GM13976 (cell line): ENCODE measurements at regions not wholly inside any gene's neighbourhood (a gene's known extent, or its start where the extent isn't known, plus 50 kb on each side); places are given as distances from the start of the nearest gene placed in this dataset.

Source experiments
- DNase-seq: peaks from one replicate; pipeline ENCODE4 v3.0.0; 2012; ENCODE audit warnings: low spot score
- CTCF ChIP-seq: IDR thresholded peaks from 2 replicates; pipeline ENCODE4 v1.5.1; 2012; ENCODE audit warnings: borderline replicate concordance, mild to moderate bottlenecking; ENCODE audit not compliant: insufficient read depth; ENCODE audit errors: extremely low read depth, missing control alignments, control extremely low read depth
- in situ Hi-C: fragments of 300-500 bp; cut with MboI; formaldehyde crosslinking; loops from one replicate; pipeline ENCODE4 v1.12.0; 2022; ENCODE audit warnings: low sequenced_read_pairs, mixed read lengths, inconsistent platforms; ENCODE audit not compliant: unreplicated experiment

GRCh38 chr2:226426292-226426736, 373.3 kb downstream of the IRS1 start:
- in situ Hi-C loops = no loop called here
- DNase-seq = no peak
- no peak for TF ChIP-seq CTCF

- in situ Hi-C loops = no loop called here
- no peak for DNase-seq
These were observed 374.6 kb downstream of the IRS1 start for GRCh38 chr2:226424971-226425370.

GRCh38 chr2:226423498-226423960, 376.1 kb downstream of the IRS1 start:
- no peak for DNase-seq
- in situ Hi-C loops = no loop called here
- TF ChIP-seq CTCF = no peak

More at GRCh38 chr2:226424971-226425370, 374.6 kb downstream of the IRS1 start:
- TF ChIP-seq CTCF = no peak

- in situ Hi-C loops = no loop called here
- DNase-seq = no peak
- no peak for TF ChIP-seq CTCF
These were observed 379.0 kb downstream of the IRS1 start for GRCh38 chr2:226420646-226421045.

- in situ Hi-C loops = no loop called here
- no peak for TF ChIP-seq CTCF
- DNase-seq = no peak
These were observed 381.1 kb downstream of the IRS1 start for GRCh38 chr2:226418521-226418920.

GRCh38 chr2:226414335-226414734, 385.3 kb downstream of the IRS1 start:
- TF ChIP-seq CTCF = no peak
- no peak for DNase-seq
- in situ Hi-C loops = no loop called here

- TF ChIP-seq CTCF = no peak
- in situ Hi-C loops = no loop called here
- no peak for DNase-seq
These were observed 386.0 kb downstream of the IRS1 start for GRCh38 chr2:226413498-226414130.
